ENCODE measurements at regions not wholly inside any gene's neighbourhood (a gene's known extent, or its start where the extent isn't known, plus 50 kb on each side); places are given as distances from the start of the nearest gene placed in this dataset.

DNA sequence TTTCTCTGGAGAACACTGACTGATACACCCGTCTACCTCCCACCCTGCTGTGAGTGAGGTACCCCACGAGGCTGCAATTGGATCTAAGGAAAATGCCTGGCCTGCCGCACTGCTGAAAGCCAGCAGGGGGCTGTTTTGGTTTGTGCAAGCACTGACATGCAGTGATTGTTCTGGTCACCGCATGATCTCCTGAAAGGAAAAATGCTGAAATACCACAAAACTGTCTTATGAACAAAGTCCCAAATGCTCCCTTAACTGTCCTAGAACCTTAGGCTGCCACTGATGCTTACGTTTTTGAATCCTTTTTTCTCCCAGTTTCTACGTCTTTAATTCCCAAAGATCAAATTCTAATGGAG lies 132.7 kb downstream of the JCAD start:
- TF ChIP-seq, protein P1, sequence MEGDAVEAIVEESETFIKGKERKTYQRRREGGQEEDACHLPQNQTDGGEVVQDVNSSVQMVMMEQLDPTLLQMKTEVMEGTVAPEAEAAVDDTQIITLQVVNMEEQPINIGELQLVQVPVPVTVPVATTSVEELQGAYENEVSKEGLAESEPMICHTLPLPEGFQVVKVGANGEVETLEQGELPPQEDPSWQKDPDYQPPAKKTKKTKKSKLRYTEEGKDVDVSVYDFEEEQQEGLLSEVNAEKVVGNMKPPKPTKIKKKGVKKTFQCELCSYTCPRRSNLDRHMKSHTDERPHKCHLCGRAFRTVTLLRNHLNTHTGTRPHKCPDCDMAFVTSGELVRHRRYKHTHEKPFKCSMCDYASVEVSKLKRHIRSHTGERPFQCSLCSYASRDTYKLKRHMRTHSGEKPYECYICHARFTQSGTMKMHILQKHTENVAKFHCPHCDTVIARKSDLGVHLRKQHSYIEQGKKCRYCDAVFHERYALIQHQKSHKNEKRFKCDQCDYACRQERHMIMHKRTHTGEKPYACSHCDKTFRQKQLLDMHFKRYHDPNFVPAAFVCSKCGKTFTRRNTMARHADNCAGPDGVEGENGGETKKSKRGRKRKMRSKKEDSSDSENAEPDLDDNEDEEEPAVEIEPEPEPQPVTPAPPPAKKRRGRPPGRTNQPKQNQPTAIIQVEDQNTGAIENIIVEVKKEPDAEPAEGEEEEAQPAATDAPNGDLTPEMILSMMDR (IDR thresholded peaks at IDR 0.05), result peak in 7 of 12 donors; percentile 23 to 47 (median 32)
- TF ChIP-seq POLR2A (IDR thresholded peaks at IDR 0.05), result no peak
